B cell (primary cell): ENCODE measurements at regions not wholly inside any gene's neighbourhood (a gene's known extent, or its start where the extent isn't known, plus 50 kb on each side); places are given as distances from the start of the nearest gene placed in this dataset.

ENCODE experiments used
- CTCF ChIP-seq: fragments of 200-600 bp; IDR thresholded peaks from one replicate; pipeline ENCODE4 v1.8.0; 2022; ENCODE audit warnings: antibody characterized with exemption, mild to moderate bottlenecking
- EZH2 ChIP-seq: IDR thresholded peaks from 2 replicates; pipeline ENCODE4 v1.6.1; 2012; ENCODE audit warnings: borderline replicate concordance, low read depth, mild to moderate bottlenecking, moderate library complexity, low read length; ENCODE audit not compliant: insufficient read depth, poor library complexity, severe bottlenecking

DNA sequence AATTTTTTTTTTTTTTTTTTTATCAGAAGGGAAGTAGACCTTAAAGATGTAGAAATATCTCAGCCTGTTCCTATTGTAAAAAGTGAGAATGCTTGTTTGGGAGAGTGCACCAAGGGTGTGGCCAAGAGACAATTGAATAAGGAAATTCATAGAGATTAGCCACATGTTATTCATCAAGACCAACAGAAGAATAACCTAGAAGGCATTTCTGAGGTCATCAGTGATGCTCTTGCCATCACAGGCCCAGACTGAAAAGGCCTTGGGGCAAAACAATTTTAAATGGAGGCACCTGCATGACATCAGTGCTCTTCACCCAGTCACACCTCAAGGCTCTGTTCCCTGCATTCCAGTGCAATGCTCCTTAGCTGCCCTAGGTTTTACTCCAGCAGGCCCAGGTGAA is 2043.3 kb upstream of the PIK3C3 start:
- no peak for TF ChIP-seq EZH2
- no peak for TF ChIP-seq CTCF
